DMS114 treated with DMSO at 0.1 percent for 48 hours (cell line): ENCODE measurements at regions not wholly inside any gene's neighbourhood (a gene's known extent, or its start where the extent isn't known, plus 50 kb on each side); places are given as distances from the start of the nearest gene placed in this dataset.
"Not testable (repeated sequence)": the region's sequence is repeated elsewhere in the genome, so short reads cannot be mapped to it uniquely, and the experiment has no call there.

ENCODE experiments used
- DNase-seq: peaks from one replicate; lab custom pipeline; 2025; ENCODE audit not compliant: unreplicated experiment; lab: John Stamatoyannopoulos, UW

DNA sequence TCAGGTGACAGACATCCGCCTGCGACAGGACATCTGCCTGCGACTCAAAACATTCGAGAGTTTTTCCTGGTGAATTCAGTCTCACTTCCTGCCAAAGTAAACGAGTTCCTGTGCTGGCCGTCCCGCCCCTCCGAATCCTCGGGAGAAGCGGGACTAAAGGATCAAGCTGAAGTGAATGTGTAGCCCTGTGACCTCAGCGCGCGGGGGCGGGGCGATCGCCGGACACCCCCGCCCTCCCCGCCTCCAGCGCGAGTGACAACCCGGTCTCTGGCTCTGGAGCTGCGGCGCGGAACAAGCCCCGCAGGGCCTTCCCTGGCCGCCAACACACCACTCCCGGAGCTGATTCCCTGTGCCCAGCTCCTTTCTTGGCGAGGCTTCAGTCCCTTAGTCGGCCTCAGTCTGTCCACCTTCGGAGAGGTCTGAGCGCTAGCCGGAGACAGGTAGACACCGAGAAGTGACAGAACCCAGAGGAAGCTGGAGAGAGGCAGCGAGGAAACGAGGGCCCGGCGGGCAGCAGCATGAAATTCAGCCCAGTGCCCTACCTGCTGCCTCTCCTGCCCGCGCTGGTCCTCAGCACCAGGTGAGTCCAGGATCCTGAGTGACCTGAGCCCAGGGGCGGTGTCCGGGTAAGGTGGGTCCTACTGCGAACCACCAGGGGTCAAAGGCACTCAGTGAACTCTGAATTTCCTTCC lies 766.4 kb upstream of the LUZP2 start:
- no peak for DNase-seq

- DNase-seq = no peak
Measured at GRCh38 chr11:23732026-23732425, 764.8 kb upstream of the LUZP2 start.

GRCh38 chr11:23746896-23747295 lies 750.0 kb upstream of the LUZP2 start:
- DNase-seq = no peak

- no peak for DNase-seq
Measured at GRCh38 chr11:23749762-23750430, 747.0 kb upstream of the LUZP2 start.

DNA sequence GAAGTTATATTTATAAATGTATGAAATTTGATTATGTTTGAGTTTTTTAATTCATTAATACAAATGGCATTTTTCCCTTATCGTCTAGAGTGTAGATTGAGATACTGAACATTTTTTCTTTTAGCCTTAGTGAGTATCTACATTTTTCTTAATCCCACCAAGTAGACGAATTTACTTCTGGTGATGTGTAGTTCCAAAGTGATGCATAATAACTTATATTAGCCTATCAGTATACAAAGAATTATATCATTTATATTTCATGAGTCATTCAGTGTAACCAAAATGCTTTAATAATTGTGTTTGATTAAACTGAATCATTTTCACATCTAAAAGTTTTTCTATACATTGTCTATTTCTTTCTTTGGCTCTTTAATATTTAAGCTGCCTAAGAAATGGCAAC lies 745.6 kb upstream of the LUZP2 start:
- no peak for DNase-seq

DNA sequence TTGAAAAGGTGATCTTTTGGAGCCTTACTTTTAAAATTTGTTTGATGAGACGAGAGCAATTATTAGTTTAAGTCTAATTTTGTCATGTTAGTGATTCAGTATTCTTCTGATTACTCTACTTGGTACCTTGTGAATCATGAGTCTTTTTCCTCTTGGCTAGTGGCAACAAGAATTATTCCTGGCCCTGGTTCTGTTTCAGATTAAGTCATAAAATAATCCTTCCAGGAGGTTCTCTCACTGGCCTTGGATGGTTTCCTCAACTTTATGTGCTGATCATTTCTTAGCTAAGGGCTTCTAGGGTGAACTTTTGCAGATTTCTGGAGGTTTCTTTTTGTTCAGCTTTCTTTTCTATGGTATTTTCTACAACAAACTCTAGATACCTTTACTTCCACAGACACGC lies 741.8 kb upstream of the LUZP2 start:
- DNase-seq = no peak

DNA sequence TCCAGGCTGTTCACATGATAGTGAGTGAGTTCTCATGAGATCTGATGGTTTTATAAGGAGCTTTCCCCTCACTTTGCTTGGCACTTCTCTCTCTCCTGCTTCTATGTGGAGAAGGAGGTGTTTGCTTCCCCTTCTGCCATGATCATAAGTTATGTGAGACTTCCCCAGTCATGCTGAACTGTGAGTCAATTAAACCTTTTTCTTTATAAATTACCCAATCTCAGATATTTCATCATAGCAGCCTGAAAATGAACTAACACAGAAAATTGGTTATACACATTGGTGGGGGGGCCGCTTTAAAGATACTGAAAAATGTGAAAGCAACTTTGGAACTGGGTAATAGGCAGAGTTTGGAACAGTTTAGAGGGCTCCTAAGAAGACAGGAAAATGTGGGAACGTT lies 741.1 kb upstream of the LUZP2 start:
- no peak for DNase-seq

- DNase-seq = no peak
Measured at GRCh38 chr11:23759489-23759888, 737.4 kb upstream of the LUZP2 start.

DNA sequence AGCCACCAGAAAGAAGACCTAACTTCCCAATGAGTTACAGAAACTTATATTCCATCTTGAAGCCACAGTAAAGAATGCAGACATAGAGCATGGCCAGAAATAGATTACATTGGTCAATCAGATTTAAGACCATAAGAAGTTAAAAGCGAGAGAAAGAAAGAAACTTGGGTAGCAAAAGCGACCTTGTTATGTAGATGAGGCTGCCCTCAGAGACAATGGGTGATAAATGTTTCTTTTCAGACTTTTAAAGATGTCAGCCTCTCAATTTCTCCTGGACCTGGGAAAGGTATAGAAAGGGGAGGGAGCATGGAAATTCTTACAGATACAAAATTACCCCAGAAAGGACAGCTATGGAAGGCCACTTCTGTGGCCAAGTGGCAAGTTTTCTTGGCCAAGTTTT lies 732.6 kb upstream of the LUZP2 start:
- no peak for DNase-seq

DNA sequence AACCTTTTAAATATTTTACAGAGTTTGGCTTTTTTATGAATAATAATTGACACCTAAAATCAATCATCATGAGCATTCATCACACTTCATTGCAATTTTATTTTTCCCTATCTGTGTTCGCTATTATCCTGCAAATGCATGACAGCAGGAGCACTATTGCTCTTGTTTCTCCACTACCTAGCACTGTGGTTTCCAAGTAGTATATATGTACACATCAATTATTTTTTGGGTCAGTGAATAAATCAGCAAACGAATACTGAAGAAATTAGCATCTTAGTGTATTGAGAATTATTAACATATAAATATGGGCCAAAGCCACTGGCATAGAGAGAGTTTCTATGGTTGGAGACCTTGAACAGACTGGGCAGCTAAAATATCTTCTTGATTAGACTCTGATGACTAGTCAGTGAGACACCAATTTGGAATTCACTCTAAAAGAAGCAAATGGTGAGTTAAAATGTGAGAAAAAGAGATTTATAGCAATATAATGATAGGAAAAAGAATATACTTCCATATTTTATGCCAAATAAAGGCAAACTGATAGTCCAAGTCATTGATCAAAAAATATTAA lies 731.1 kb upstream of the LUZP2 start:
- no peak for DNase-seq

GRCh38 chr11:23767576-23767975 lies 729.3 kb upstream of the LUZP2 start:
- DNase-seq = no peak

DNA sequence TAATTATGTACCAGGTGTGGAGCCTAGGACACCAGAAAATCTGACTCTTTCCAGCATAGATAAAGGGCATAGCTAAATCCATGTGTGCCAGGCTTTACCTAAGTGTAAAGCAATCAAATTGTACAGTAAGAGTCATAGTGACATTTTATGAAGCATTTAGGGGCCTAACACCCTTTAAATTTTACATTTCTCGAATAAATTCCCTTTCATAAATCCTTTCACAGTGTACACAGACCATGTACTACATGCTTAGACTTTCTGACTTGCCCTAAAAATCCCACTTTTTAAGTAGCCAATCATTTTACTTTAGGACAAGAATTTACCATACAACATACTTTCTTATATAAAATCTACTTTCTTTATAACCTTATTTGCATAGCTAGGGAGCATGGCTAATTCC lies 727.6 kb upstream of the LUZP2 start:
- DNase-seq = no peak

DNA sequence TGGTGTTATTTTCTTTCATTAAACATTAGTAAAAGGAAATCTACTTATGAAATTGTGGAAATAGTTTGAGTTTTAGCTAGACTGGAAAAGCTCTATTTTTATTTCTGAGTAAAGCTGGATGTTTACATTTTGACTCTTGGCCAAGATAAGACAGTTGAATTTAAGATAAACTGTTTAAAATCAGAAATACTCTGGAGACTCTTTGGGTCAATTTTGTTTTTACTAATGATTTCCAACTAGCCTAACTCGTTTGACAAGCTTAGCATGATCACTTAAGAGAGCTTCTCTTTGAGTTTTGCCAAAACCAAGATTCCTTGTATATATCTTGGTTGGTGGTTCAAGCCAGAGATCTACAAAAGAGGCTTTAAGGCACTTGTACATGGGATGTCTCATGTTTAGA lies 724.8 kb upstream of the LUZP2 start:
- DNase-seq = no peak

DNA sequence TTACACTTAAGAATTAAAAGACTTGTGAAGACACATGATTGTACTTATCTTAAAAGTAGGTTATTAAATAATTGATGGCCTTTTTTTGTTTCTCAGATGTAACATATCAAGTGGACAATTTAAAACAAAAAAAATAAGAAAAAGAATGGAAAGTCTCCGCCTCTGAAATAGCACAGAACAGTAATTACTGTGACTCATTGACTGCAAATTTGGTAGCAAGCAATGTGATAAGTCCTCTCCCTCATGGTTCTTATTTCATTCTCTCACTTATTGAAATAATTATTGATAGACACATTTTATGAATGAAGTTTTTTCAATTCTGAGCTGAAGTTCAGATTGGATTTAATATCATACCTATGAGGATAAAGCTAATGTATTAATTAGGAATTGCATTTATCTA lies 717.9 kb upstream of the LUZP2 start:
- no peak for DNase-seq

DNA sequence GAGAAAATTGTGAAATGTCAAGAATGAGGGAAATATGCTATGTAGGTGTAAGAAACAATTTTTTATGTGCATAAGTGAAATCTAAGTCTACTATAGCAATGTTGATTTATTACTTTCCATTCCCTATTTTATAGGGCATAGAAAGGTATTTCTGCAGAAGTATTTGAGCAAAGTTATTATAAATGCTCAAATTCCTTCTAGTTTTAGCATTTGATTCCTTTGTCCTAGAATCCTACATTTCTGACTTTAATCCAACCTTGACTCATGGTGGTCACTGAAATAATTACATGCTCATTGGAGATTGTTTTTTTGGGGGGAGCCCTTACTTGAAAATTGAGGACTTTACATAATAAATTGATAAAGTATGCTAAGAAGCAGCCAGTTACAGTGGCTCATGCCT lies 716.6 kb upstream of the LUZP2 start:
- DNase-seq = no peak

DNA sequence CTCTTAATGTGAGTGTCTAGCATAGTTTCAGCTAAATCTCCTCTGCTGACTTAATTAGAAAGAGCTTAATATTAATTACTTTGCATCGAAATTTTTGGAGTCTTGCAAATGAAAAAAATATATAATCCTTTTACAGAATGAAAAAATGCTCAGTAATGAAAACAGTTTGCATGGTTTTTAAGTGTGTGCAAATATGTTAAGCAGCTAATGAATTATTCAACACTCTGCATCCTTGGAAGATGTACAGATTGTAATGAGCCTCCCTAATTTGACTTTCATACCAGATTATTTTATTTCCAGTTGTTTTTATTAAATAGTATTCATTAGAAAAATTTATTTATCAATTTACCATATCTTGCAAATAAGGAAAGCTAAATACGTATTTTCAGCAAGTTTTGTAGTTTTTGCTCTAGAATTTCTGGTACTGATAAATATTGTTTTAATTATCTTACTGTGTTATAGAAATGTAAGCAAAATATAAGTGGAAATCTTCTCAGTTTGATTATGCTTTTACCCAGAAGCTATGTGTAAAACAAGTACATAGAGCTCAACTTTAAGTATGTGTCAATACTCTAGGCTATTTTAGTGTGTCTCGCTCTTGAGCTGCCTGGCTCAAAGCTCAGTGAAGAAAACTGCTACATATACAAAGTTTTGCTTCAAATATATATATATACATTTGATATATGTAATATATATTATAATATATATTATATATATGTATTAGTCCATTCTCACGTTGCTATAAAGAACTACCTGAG lies 714.9 kb upstream of the LUZP2 start:
- no peak for DNase-seq

GRCh38 chr11:23786974-23787373 lies 709.9 kb upstream of the LUZP2 start:
- not testable (repeated sequence) for DNase-seq

DNA sequence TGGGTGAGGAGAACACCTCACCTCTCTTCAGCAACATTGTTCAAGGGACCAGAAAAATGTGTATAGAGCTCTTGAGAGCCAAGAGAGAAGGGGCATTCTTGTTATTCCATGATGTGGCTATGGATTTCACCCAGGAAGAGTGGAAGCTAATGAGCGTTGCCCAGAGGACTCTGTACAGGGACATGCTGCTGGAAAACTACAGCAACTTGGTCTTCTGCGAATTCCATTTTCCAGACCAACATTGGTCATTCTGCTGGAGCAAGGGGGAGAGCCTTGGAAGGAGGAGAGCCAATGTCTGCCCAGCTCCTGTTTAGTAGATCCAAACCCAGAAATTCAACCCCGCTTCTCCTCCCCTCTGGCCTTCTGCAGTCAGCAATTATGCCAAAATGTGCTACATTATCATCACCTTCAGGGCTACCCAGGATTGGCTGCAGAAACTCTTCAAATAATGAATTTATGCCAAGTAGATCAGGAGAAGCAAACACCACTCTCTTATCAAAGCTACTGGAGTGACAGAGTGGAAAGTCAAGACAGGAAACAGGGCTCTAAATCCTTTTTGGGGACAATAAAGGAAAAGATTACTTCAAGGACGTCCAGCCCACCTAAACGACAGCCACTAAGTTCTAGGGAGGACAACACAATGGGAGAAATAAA lies 707.5 kb upstream of the LUZP2 start:
- no peak for DNase-seq

GRCh38 chr11:23789938-23790371 lies 706.9 kb upstream of the LUZP2 start:
- DNase-seq = no peak

- DNase-seq = no peak
Measured at GRCh38 chr11:23797624-23798419, 699.0 kb upstream of the LUZP2 start.

GRCh38 chr11:23834306-23834705 lies 662.5 kb upstream of the LUZP2 start:
- DNase-seq = not testable (repeated sequence)
